Mucosa of descending colon (tissue), 3 donors: ENCODE measurements at regions not wholly inside any gene's neighbourhood (a gene's known extent, or its start where the extent isn't known, plus 50 kb on each side); places are given as distances from the start of the nearest gene placed in this dataset.

Experiments
- ATAC-seq: fragments of 200-7000 bp; cut with Tn5 transposase; one replicate; pipeline ENCODE4 v1.9.1; 2020; ENCODE audit warnings: mild to moderate bottlenecking, moderate library complexity
- DNase-seq, 3 donors: peaks; one replicate each; pipeline ENCODE4 v3.0.0-alpha.2; 2020
- H3K36me3 ChIP-seq: fragments of 200-600 bp; one replicate; pipeline ENCODE4 v1.8.0; 2021; ENCODE audit warnings: low read depth, mild to moderate bottlenecking
- H3K4me1 ChIP-seq: fragments of 200-600 bp; one replicate; pipeline ENCODE4 v1.8.0; 2021; ENCODE audit warnings: low read depth, mild to moderate bottlenecking
- H3K4me3 ChIP-seq: fragments of 200-600 bp; one replicate; pipeline ENCODE4 v1.8.0; 2021; ENCODE audit warnings: mild to moderate bottlenecking
- H3K9me3 ChIP-seq: fragments of 200-600 bp; one replicate; pipeline ENCODE4 v1.8.0; 2021; ENCODE audit warnings: mild to moderate bottlenecking
- intact Hi-C, 2 donors: fragments of 100-400 bp; cut with DNase I in 1 of 2; cut with micrococcal nuclease in 1 of 2; formaldehyde crosslinking; loops; one replicate each; pipeline versions ENCODE4 v1.11.0 to v1.11.1; 2022; cut with DNase I, micrococcal nuclease
- TF ChIP-seq, protein P1 (sequence below): fragments of 200-600 bp; IDR thresholded peaks from one replicate; pipeline ENCODE4 v1.8.0; 2022; ENCODE audit warnings: antibody characterized with exemption, mild to moderate bottlenecking
- donor health status: DM: no; HTN: no; CAD: no; lungs with moderate emphysema.
- donor health status: DM: no; HTN: no; CAD: no.
- donor health status: DM: no; HTN: yes; CAD: no.

DNA sequence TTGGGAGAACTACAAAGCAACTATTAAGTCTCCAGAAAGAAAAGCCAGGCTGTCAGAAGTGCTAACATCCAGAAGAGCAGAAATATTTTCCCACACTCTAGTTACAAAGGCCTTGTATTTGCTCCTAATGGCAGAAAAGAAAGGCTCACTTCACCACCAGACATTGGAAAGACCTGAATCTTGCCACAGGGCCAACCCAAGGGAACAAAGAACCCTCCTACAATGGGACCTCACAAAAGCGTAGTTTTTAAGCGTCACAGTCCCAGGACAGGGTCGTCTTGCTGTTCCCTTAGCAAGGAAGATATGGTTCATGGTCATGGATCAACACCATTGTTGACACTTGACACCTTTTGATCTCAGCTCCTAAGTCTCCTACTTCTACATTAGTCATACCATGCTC, 119.1 kb downstream of the RPS29 start:
- intact Hi-C loops: no loop called here
- DNase-seq: no peak
- no peaks in the 10 kb centered on the region for H3K9me3 ChIP-seq
- ATAC-seq: no peak
- TF ChIP-seq, protein P1, sequence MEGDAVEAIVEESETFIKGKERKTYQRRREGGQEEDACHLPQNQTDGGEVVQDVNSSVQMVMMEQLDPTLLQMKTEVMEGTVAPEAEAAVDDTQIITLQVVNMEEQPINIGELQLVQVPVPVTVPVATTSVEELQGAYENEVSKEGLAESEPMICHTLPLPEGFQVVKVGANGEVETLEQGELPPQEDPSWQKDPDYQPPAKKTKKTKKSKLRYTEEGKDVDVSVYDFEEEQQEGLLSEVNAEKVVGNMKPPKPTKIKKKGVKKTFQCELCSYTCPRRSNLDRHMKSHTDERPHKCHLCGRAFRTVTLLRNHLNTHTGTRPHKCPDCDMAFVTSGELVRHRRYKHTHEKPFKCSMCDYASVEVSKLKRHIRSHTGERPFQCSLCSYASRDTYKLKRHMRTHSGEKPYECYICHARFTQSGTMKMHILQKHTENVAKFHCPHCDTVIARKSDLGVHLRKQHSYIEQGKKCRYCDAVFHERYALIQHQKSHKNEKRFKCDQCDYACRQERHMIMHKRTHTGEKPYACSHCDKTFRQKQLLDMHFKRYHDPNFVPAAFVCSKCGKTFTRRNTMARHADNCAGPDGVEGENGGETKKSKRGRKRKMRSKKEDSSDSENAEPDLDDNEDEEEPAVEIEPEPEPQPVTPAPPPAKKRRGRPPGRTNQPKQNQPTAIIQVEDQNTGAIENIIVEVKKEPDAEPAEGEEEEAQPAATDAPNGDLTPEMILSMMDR: no peak
- no peaks in the 10 kb centered on the region for H3K4me1 ChIP-seq
- no peaks in the 10 kb centered on the region for H3K36me3 ChIP-seq
- no peak overlapping the region for H3K4me3 ChIP-seq

DNA sequence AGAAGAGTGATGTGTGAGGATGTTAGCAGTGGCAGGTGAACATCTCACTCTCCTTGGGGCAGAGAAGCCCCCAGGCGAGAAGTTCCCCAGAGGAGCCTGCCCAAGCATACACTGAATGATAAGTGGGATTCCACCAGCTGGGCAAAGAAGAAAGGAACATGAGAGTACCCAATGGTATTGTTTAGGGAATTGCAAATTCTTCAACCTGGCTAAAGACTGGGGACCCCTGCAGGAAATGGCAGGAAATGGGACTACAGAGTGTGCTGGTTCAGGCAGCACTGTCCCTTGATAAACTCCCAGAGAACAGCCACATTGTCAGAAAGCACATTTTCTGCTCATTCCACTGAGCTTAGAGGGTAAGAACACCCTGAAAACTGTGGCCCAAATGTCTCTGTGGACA, 121.3 kb downstream of the RPS29 start:
- Histone ChIP-seq H3K4me1 (no peaks in the 10 kb centered on the region), H3K4me3 (no peak overlapping the region), H3K9me3 (no peaks in the 10 kb centered on the region), H3K36me3 (no peaks in the 10 kb centered on the region)
- intact Hi-C loops: no loop called here
- ATAC-seq (no peak), DNase-seq (no peak)
- TF ChIP-seq, protein P1: no peak

DNA sequence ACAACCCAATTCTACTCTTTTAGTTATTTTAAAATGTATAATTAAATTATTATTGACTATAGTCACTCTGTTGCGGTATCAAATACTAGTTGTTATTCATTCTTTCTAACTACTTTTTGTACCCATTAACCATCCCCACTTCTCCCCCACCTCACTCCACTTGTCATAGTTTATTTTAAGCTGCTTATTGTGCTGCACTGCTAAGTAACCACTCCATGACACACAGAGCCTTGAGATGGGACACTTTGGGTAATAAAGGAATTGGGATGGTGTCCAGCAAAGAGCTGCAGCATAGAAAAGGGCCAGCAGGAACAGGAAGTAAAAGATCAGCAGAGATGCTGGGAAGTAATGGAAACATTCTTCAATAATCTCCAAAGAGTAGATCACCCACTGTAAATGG, 123.0 kb downstream of the RPS29 start:
- Histone ChIP-seq H3K36me3 (no peaks in the 10 kb centered on the region), H3K4me3 (no peak overlapping the region), H3K9me3 (no peaks in the 10 kb centered on the region), H3K4me1 (no peaks in the 10 kb centered on the region)
- no peak for ATAC-seq
- intact Hi-C loops: no loop called here
- DNase-seq: no peak
- TF ChIP-seq, protein P1: no peak

DNA sequence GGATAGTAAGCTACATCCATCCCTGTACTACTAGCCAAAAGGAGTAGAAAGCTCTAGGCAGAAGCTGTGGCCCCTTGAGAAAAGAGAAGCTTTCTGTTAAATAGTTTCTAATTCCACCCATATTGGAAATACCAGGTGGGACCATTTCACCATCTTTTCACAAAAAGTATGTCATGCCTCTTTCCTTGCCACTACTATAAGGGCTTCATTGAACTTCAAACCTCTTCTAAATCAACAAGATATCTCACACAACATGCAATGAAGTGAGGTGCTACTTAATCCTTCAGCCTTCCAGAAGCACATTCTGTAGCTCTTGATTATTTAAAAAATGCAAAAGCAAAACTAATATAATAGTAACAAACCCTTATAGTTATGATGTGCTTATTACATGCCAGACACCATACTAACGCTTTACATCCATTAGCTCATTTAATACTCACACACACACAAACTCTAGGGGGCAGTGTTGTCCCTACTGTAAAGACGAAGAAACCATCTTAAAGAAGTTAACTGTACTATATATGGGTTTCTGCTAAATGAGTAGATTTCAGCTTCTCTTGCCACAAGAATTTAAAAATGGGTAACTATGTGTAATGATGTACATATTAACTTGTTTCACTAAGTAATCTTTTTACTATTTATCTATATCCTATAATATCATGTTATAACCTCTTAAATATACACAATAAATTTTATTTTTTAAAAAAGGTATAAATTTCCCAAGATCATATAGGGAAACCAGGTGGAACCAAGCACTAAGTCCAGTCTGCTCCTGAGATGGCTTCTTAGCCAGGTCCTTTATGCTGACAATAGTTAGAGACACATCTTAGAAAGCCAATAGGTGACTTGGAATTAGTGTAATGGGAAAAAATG, 124.4 kb downstream of the RPS29 start:
- TF ChIP-seq, protein P1: peak; percentile 19
- no peak overlapping the region for H3K4me3 ChIP-seq
- no peaks in the 10 kb centered on the region for H3K4me1 ChIP-seq
- intact Hi-C loops: no loop called here
- ATAC-seq: peak; percentile 95
- no peaks in the 10 kb centered on the region for H3K9me3 ChIP-seq
- peak in 1 of 3 donors; percentile 93 for DNase-seq
- no peaks in the 10 kb centered on the region for H3K36me3 ChIP-seq

DNA sequence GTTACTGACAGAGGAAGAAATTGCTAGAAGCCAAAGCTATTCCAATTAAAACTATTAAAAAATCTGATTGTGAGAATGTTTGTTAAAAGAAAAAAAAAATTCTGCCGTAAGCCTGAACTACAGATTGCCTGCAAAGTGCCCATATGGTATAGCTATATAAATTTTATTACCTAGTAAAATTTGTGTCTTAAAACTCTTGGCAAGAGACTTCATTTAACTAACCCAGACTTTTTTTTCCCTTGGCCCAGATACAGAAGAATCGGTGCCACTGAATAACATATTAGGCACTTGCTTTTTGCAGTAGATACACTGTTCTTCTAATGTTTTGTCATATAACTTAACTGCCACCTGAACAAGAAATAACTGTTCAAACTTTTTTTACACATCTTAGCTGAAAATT, 125.5 kb downstream of the RPS29 start:
- intact Hi-C loops: no loop called here
- H3K36me3 ChIP-seq: no peaks in the 10 kb centered on the region
- no peak for DNase-seq
- no peaks in the 10 kb centered on the region for H3K9me3 ChIP-seq
- no peaks in the 10 kb centered on the region for H3K4me1 ChIP-seq
- H3K4me3 ChIP-seq: no peak overlapping the region
- peak; percentile 67 for ATAC-seq
- TF ChIP-seq, protein P1: no peak
